ENCODE measurements at regions not wholly inside any gene's neighbourhood (a gene's known extent, or its start where the extent isn't known, plus 50 kb on each side); places are given as distances from the start of the nearest gene placed in this dataset.

DNA sequence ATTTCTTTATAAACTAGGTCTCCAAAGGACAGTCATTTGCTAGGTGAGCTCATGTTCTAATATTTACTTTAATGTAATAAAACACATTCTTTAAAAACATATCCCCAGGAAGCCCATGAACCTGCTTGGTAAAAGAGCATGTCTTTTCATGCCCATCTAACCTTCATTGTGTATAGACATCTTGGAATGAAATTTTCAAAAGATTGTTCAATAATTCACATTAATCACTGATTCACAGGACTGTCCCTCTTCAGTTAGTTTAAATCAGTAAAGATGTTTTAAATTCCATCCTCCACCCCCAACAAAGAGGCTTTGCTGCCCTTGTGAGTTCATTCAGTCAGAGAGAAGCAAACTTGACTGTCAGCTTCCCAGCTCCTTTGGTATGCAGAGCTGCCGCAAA is 633.4 kb upstream of the CELF4 start:
- TF ChIP-seq POLR2A (IDR thresholded peaks at IDR 0.05) (no peak), POLR2AphosphoS5 (IDR thresholded peaks at IDR 0.05) (no peak)
- TF ChIP-seq, protein P1, sequence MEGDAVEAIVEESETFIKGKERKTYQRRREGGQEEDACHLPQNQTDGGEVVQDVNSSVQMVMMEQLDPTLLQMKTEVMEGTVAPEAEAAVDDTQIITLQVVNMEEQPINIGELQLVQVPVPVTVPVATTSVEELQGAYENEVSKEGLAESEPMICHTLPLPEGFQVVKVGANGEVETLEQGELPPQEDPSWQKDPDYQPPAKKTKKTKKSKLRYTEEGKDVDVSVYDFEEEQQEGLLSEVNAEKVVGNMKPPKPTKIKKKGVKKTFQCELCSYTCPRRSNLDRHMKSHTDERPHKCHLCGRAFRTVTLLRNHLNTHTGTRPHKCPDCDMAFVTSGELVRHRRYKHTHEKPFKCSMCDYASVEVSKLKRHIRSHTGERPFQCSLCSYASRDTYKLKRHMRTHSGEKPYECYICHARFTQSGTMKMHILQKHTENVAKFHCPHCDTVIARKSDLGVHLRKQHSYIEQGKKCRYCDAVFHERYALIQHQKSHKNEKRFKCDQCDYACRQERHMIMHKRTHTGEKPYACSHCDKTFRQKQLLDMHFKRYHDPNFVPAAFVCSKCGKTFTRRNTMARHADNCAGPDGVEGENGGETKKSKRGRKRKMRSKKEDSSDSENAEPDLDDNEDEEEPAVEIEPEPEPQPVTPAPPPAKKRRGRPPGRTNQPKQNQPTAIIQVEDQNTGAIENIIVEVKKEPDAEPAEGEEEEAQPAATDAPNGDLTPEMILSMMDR (IDR thresholded peaks at IDR 0.05 in 8 of 11, conservative IDR thresholded peaks at IDR 0.05 in 3 of 11): no peak
